GM23338 (cell line): ENCODE measurements at regions not wholly inside any gene's neighbourhood (a gene's known extent, or its start where the extent isn't known, plus 50 kb on each side); places are given as distances from the start of the nearest gene placed in this dataset.

ENCODE experiments used
- ATAC-seq: fragments of 200-7000 bp; cut with Tn5 transposase; 3 replicates; pipeline ENCODE4 v1.9.1; 2020
- DNase-seq: peaks from one replicate; pipeline ENCODE4 v3.0.0-alpha.2; 2015; ENCODE audit warnings: low spot score
- H2AFZ ChIP-seq: fragments of 200-600 bp; sonication (generic); 2 replicates; pipeline ENCODE4 v1.8.0; 2016; ENCODE audit warnings: antibody characterized with exemption, mild to moderate bottlenecking, moderate library complexity
- H3F3A ChIP-seq: fragments of 200-600 bp; sonication (generic); replicated peaks from 2 replicates; pipeline ENCODE4 v1.8.0; 2017; ENCODE audit warnings: antibody characterized with exemption, mixed run types, low read depth
- H3K27ac ChIP-seq: fragments of 200-600 bp; sonication (generic); 2 replicates; pipeline ENCODE4 v1.6.1; 2016; ENCODE audit warnings: low read depth
- H3K27me3 ChIP-seq: fragments of 200-600 bp; sonication (generic); 2 replicates; pipeline ENCODE4 v1.8.0; 2016; ENCODE audit warnings: mild to moderate bottlenecking, mixed run types, moderate library complexity; ENCODE audit not compliant: insufficient read depth
- H3K36me3 ChIP-seq: fragments of 200-600 bp; sonication (generic); 2 replicates; pipeline ENCODE4 v1.8.0; 2016; ENCODE audit warnings: mild to moderate bottlenecking; ENCODE audit not compliant: insufficient read depth
- H3K4me1 ChIP-seq: fragments of 200-600 bp; sonication (generic); 2 replicates; pipeline ENCODE4 v1.8.0; 2016; ENCODE audit warnings: mild to moderate bottlenecking, moderate library complexity; ENCODE audit not compliant: insufficient read depth
- H3K4me2 ChIP-seq: fragments of 200-600 bp; sonication (generic); 2 replicates; pipeline ENCODE4 v1.7.1; 2017; ENCODE audit warnings: mixed run types
- H3K4me3 ChIP-seq: fragments of 200-600 bp; sonication (generic); 2 replicates; pipeline ENCODE4 v1.6.1; 2016; ENCODE audit warnings: mixed run types
- H3K79me2 ChIP-seq: fragments of 200-600 bp; sonication (generic); replicated peaks from 2 replicates; pipeline ENCODE4 v1.8.0; 2017; ENCODE audit warnings: mild to moderate bottlenecking; ENCODE audit not compliant: insufficient read depth
- H3K9me2 ChIP-seq: fragments of 200-600 bp; sonication (generic); 2 replicates; pipeline ENCODE4 v1.8.0; 2017; ENCODE audit not compliant: insufficient read depth
- H4K20me1 ChIP-seq: fragments of 200-600 bp; sonication (generic); replicated peaks from 2 replicates; pipeline ENCODE4 v1.8.0; 2017; ENCODE audit warnings: mild to moderate bottlenecking; ENCODE audit not compliant: insufficient read depth
- H3K27ac Mint-ChIP-seq: 2 replicates; pipeline ENCODE4 v1.8.0; 2020; ENCODE audit warnings: inconsistent platforms, mild to moderate bottlenecking, moderate library complexity, mixed read lengths
- H3K27me3 Mint-ChIP-seq: 3 replicates; pipeline ENCODE4 v1.8.0; 2022; ENCODE audit warnings: low read depth, mild to moderate bottlenecking, moderate library complexity, mixed read lengths, inconsistent platforms; ENCODE audit not compliant: insufficient read depth, poor library complexity
- H3K36me3 Mint-ChIP-seq: 3 replicates; pipeline ENCODE4 v1.8.0; 2021; ENCODE audit warnings: low read depth, mild to moderate bottlenecking, inconsistent platforms, moderate library complexity, mixed read lengths
- H3K4me1 Mint-ChIP-seq: 3 replicates; pipeline ENCODE4 v1.8.0; 2020; ENCODE audit warnings: mild to moderate bottlenecking, inconsistent platforms, mixed read lengths
- H3K4me3 Mint-ChIP-seq: 3 replicates; pipeline ENCODE4 v1.8.0; 2021; ENCODE audit warnings: moderate library complexity, mild to moderate bottlenecking, inconsistent platforms, mixed read lengths
- H3K9me3 Mint-ChIP-seq: 3 replicates; pipeline ENCODE4 v1.8.0; 2020; ENCODE audit warnings: moderate library complexity, mild to moderate bottlenecking, inconsistent platforms, mixed read lengths
- CREB1 ChIP-seq: fragments of 250-450 bp; sonication (Bioruptor Pico); IDR thresholded peaks from 2 replicates; pipeline ENCODE4 v1.5.0; 2020; ENCODE audit warnings: low read depth, mild to moderate bottlenecking, moderate library complexity
- EZH2 ChIP-seq: fragments of 200-600 bp; sonication (generic); IDR thresholded peaks from one replicate; pipeline ENCODE4 v1.8.0; 2017; ENCODE audit warnings: antibody characterized with exemption, mild to moderate bottlenecking, low read depth; ENCODE audit not compliant: unreplicated experiment
- EZH2phosphoT487 ChIP-seq: fragments of 200-600 bp; sonication (generic); IDR thresholded peaks from one replicate; pipeline ENCODE4 v1.8.1; 2018; ENCODE audit warnings: antibody characterized with exemption; ENCODE audit not compliant: unreplicated experiment
- JUNB ChIP-seq: IDR thresholded peaks from one replicate; pipeline ENCODE4 v1.6.1; 2016; ENCODE audit warnings: antibody characterized with exemption; ENCODE audit not compliant: unreplicated experiment
- NANOG ChIP-seq: IDR thresholded peaks from 2 replicates; pipeline ENCODE4 v1.6.1; 2016; ENCODE audit warnings: antibody characterized with exemption, borderline replicate concordance
- POLR2AphosphoS5 ChIP-seq: IDR thresholded peaks from 2 replicates; pipeline ENCODE4 v1.6.1; 2016; ENCODE audit warnings: antibody characterized with exemption, low read depth
- STAT1 ChIP-seq: IDR thresholded peaks from one replicate; pipeline ENCODE4 v1.6.1; 2016; ENCODE audit warnings: antibody characterized with exemption; ENCODE audit not compliant: unreplicated experiment
- ZNF114 ChIP-seq: fragments of 250-450 bp; sonication (Bioruptor Pico); IDR thresholded peaks from 2 replicates; pipeline ENCODE4 v1.5.0; 2020; ENCODE audit warnings: mild to moderate bottlenecking, moderate library complexity
- ZNF331 ChIP-seq: fragments of 250-450 bp; sonication (Bioruptor Pico); IDR thresholded peaks from 2 replicates; pipeline ENCODE4 v1.5.0; 2020; ENCODE audit warnings: low read depth, mild to moderate bottlenecking, moderate library complexity
- TF ChIP-seq, protein P1 (sequence below), 2 experiments: fragments of 200-600 bp in 1 of 2; sonication (generic) in 1 of 2; conservative IDR thresholded peaks; 2 replicates each; pipeline versions ENCODE4 v1.5.1 to v1.6.1; 2016 to 2017; ENCODE audit warnings: antibody characterized with exemption in 2 of 2, low read depth in 2 of 2, mild to moderate bottlenecking in 2 of 2, moderate library complexity in 1 of 2
- TF ChIP-seq, protein P2 (sequence below): IDR thresholded peaks from one replicate; pipeline ENCODE4 v1.6.1; 2018; ENCODE audit warnings: antibody characterized with exemption; ENCODE audit not compliant: unreplicated experiment
- TF ChIP-seq, protein P3 (sequence below): IDR thresholded peaks from 2 replicates; pipeline ENCODE4 v1.6.1; 2016; ENCODE audit warnings: antibody characterized with exemption

DNA sequence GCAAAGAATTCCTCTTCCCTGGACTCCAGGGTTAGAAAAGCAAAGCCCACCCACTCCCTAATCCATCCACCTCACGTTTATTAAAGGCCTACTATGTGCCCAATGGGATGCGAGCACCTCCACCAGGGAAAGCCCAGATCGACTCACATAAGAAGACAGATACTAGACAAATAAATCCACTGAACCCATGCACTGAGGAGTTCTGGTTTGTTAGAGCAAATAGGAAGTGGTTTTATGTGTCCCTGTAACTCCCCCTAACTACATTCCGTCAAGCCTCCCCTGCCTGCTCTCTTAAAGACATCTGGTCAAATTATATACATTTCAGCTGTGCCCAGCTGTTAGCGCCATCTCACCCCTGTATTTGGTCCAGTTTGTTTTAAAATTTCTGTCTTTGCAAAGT lies 218.5 kb upstream of the RPL38 start (continued):
- TF ChIP-seq, protein P1, sequence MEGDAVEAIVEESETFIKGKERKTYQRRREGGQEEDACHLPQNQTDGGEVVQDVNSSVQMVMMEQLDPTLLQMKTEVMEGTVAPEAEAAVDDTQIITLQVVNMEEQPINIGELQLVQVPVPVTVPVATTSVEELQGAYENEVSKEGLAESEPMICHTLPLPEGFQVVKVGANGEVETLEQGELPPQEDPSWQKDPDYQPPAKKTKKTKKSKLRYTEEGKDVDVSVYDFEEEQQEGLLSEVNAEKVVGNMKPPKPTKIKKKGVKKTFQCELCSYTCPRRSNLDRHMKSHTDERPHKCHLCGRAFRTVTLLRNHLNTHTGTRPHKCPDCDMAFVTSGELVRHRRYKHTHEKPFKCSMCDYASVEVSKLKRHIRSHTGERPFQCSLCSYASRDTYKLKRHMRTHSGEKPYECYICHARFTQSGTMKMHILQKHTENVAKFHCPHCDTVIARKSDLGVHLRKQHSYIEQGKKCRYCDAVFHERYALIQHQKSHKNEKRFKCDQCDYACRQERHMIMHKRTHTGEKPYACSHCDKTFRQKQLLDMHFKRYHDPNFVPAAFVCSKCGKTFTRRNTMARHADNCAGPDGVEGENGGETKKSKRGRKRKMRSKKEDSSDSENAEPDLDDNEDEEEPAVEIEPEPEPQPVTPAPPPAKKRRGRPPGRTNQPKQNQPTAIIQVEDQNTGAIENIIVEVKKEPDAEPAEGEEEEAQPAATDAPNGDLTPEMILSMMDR (conservative IDR thresholded peaks at IDR 0.05; ENCODE audit: low read depth in 2 of 2), result no peak
- TF ChIP-seq POLR2AphosphoS5, result no peak
- TF ChIP-seq ZNF331 (CRISPR knock-in tag), result no peak
- TF ChIP-seq STAT1, result no peak
- no peak for TF ChIP-seq CREB1 (CRISPR knock-in tag)

DNA sequence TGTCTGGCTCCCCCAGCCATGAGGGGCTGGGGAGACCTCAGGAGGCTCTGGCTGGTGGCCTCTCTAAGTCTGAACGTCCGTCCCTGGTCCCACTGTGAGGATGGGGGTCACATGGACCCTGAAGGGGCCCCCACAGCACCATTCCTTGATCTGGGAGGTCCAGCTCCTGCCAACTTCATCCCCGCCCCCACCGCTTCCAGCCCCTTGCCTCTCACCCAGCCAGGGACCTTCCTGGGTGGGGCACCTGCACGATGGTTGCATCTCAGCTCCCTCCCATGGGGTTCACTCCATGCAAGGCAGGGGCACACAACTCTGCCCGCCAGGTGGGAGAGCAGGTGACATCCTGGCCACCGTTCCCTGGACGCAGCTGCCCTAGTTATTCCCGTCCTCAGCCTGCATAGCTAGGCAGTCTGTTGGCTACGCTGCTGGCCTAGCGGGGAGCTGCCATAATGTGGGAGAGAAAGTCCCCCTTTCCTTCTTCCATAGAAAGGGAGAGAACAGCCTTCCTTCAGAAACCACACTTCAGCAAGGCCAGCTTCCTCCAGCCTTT lies 217.9 kb upstream of the RPL38 start:
- Mint-ChIP-seq H3K36me3 (no peaks in the 10 kb centered on the region), H3K4me3 (no peak overlapping the region), H3K27me3 (peaks cover 5% of the 10 kb centered on the region), H3K9me3 (no peaks in the 10 kb centered on the region; the same call in 2 of the 3 replicates), H3K27ac (no peak overlapping the region), H3K4me1 (peaks cover 14% of the 10 kb centered on the region; the same call in 2 of the 3 replicates)
- no peak overlapping the region for H3K4me2 ChIP-seq
- no peak overlapping the region for H2AFZ ChIP-seq
- H3F3A ChIP-seq, result no peaks in the 10 kb centered on the region
- H3K27ac ChIP-seq, result no peak overlapping the region
- no peaks in the 10 kb centered on the region for H3K9me2 ChIP-seq
- H4K20me1 ChIP-seq, result no peaks in the 10 kb centered on the region
- no peaks in the 10 kb centered on the region for H3K27me3 ChIP-seq
- DNase-seq, result no peak
- H3K79me2 ChIP-seq, result no peaks in the 10 kb centered on the region
- H3K36me3 ChIP-seq, result no peaks in the 10 kb centered on the region
- no peaks in the 10 kb centered on the region for H3K4me1 ChIP-seq
- ATAC-seq, result no peak
- H3K4me3 ChIP-seq, result no peak overlapping the region
- TF ChIP-seq JUNB, result no peak
- TF ChIP-seq, protein P1 (conservative IDR thresholded peaks at IDR 0.05; ENCODE audit: low read depth in 2 of 2), result no peak
- no peak for TF ChIP-seq ZNF331 (CRISPR knock-in tag)
- TF ChIP-seq, protein P2, sequence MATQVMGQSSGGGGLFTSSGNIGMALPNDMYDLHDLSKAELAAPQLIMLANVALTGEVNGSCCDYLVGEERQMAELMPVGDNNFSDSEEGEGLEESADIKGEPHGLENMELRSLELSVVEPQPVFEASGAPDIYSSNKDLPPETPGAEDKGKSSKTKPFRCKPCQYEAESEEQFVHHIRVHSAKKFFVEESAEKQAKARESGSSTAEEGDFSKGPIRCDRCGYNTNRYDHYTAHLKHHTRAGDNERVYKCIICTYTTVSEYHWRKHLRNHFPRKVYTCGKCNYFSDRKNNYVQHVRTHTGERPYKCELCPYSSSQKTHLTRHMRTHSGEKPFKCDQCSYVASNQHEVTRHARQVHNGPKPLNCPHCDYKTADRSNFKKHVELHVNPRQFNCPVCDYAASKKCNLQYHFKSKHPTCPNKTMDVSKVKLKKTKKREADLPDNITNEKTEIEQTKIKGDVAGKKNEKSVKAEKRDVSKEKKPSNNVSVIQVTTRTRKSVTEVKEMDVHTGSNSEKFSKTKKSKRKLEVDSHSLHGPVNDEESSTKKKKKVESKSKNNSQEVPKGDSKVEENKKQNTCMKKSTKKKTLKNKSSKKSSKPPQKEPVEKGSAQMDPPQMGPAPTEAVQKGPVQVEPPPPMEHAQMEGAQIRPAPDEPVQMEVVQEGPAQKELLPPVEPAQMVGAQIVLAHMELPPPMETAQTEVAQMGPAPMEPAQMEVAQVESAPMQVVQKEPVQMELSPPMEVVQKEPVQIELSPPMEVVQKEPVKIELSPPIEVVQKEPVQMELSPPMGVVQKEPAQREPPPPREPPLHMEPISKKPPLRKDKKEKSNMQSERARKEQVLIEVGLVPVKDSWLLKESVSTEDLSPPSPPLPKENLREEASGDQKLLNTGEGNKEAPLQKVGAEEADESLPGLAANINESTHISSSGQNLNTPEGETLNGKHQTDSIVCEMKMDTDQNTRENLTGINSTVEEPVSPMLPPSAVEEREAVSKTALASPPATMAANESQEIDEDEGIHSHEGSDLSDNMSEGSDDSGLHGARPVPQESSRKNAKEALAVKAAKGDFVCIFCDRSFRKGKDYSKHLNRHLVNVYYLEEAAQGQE, result no peak
- TF ChIP-seq STAT1, result no peak
- no peak for TF ChIP-seq POLR2AphosphoS5
- TF ChIP-seq ZNF114 (CRISPR knock-in tag), result no peak
- TF ChIP-seq, protein P3, sequence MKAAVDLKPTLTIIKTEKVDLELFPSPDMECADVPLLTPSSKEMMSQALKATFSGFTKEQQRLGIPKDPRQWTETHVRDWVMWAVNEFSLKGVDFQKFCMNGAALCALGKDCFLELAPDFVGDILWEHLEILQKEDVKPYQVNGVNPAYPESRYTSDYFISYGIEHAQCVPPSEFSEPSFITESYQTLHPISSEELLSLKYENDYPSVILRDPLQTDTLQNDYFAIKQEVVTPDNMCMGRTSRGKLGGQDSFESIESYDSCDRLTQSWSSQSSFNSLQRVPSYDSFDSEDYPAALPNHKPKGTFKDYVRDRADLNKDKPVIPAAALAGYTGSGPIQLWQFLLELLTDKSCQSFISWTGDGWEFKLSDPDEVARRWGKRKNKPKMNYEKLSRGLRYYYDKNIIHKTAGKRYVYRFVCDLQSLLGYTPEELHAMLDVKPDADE, result no peak
- no peak for TF ChIP-seq EZH2phosphoT487
- no peak for TF ChIP-seq CREB1 (CRISPR knock-in tag)
- TF ChIP-seq EZH2, result no peak
- no peak for TF ChIP-seq NANOG
